ENCODE measurements at regions not wholly inside any gene's neighbourhood (a gene's known extent, or its start where the extent isn't known, plus 50 kb on each side); places are given as distances from the start of the nearest gene placed in this dataset.

- no TSS peak for BruUV-seq (replicated peaks)
- no peaks in the 10 kb centered on the region for H3K9me3 ChIP-seq (ENCODE audit: control insufficient read depth in 1 of 2, insufficient read depth in 1 of 2, low read depth in 1 of 2, low read length in 2 of 2)
- H3K9ac ChIP-seq (ENCODE audit: low read length): no peak overlapping the region
- no peak for ATAC-seq
- H4K20me1 ChIP-seq (ENCODE audit: insufficient read depth): no peaks in the 10 kb centered on the region
- H3K4me1 ChIP-seq (ENCODE audit: control insufficient read depth in 1 of 2, insufficient read depth in 2 of 2, low read length in 2 of 2): no peaks in the 10 kb centered on the region
- no peaks in the 10 kb centered on the region for H3K79me2 ChIP-seq (ENCODE audit: insufficient read depth, low read length)
- no peaks in the 10 kb centered on the region; the same call in 1 of the 2 replicates for H3K9me2 ChIP-seq (ENCODE audit: insufficient read depth)
- H3K4me2 ChIP-seq (ENCODE audit: low read length): no peak overlapping the region
- ChIA-PET RAD21 (ENCODE audit: low non-redundant PET in 1 of 2, low total read pairs in 2 of 2, uncharacterized antibody in 2 of 2, unreplicated experiment in 2 of 2) (no interaction called here), POLR2A (no interaction called here), CTCF (no interaction called here)
- intact Hi-C loops (cut with micrococcal nuclease): no loop called here
- H3K4me3 ChIP-seq (replicated peaks in 1 of 2; ENCODE audit: low read depth in 1 of 2, low read length in 2 of 2): no peak overlapping the region
- H3K36me3 ChIP-seq (ENCODE audit: control insufficient read depth in 1 of 2, insufficient read depth in 2 of 2, low read length in 2 of 2): no peaks in the 10 kb centered on the region
- no peaks in the 10 kb centered on the region for H3K27me3 ChIP-seq (ENCODE audit: insufficient read depth, low read length)
- TF ChIP-seq EZH2 (IDR thresholded peaks at IDR 0.05) (no peak), SP1 (IDR thresholded peaks at IDR 0.05; ENCODE audit: low read depth) (no peak), ZFX (IDR thresholded peaks at IDR 0.05) (no peak), POLR2AphosphoS5 (IDR thresholded peaks at IDR 0.05; ENCODE audit: low read depth, low read length) (no peak), CEBPB (IDR thresholded peaks at IDR 0.05; ENCODE audit: low read depth) (no peak)
- peak overlapping the region; percentile 51 for H2AFZ ChIP-seq (ENCODE audit: low read depth, low read length, poor library complexity, severe bottlenecking)
- DNase-seq (ENCODE audit: low read depth, low spot score): no peak
- H3K27ac ChIP-seq (ENCODE audit: low read depth, low read length): no peak overlapping the region
Observed at GRCh38 chr5:68582284-68582683, 366.7 kb downstream of the PIK3R1 start.

- ATAC-seq (no peak), DNase-seq (ENCODE audit: low read depth, low spot score) (no peak)
- no peak for TF ChIP-seq MAX (IDR thresholded peaks at IDR 0.05)
- TF ChIP-seq RAD21 (IDR thresholded peaks at IDR 0.05; ENCODE audit: low read depth): no peak
- intact Hi-C loops (cut with micrococcal nuclease): no loop called here
- CTCF ChIA-PET: no interaction called here
- no peak overlapping the region for H3K9ac ChIP-seq (ENCODE audit: low read length)
- RAD21 ChIA-PET (ENCODE audit: low non-redundant PET in 1 of 2, low total read pairs in 2 of 2, uncharacterized antibody in 2 of 2, unreplicated experiment in 2 of 2): no interaction called here
- H3K4me1 ChIP-seq (ENCODE audit: control insufficient read depth in 1 of 2, insufficient read depth in 2 of 2, low read length in 2 of 2): no peaks in the 10 kb centered on the region
- no peak overlapping the region for H3K27ac ChIP-seq (ENCODE audit: low read depth, low read length)
- no peak overlapping the region for H2AFZ ChIP-seq (ENCODE audit: low read depth, low read length, poor library complexity, severe bottlenecking)
- H3K9me3 ChIP-seq (ENCODE audit: control insufficient read depth in 1 of 2, insufficient read depth in 1 of 2, low read depth in 1 of 2, low read length in 2 of 2): no peaks in the 10 kb centered on the region
- POLR2A ChIA-PET: no interaction called here
- BruUV-seq (replicated peaks): no TSS peak
- H3K9me2 ChIP-seq (ENCODE audit: insufficient read depth): no peaks in the 10 kb centered on the region; the same call in 1 of the 2 replicates
- no peaks in the 10 kb centered on the region for H3K36me3 ChIP-seq (ENCODE audit: control insufficient read depth in 1 of 2, insufficient read depth in 2 of 2, low read length in 2 of 2)
- no peaks in the 10 kb centered on the region for H3K79me2 ChIP-seq (ENCODE audit: insufficient read depth, low read length)
- H3K27me3 ChIP-seq (ENCODE audit: insufficient read depth, low read length): no peaks in the 10 kb centered on the region
- no peak overlapping the region for H3K4me2 ChIP-seq (ENCODE audit: low read length)
- no peaks in the 10 kb centered on the region for H4K20me1 ChIP-seq (ENCODE audit: insufficient read depth)
- H3K4me3 ChIP-seq (replicated peaks in 1 of 2; ENCODE audit: low read depth in 1 of 2, low read length in 2 of 2): no peak overlapping the region
Observed at GRCh38 chr5:68587171-68587570, 371.6 kb downstream of the PIK3R1 start.

All from HCT116 (cell line).